Upper lobe of right lung (tissue), 1 donor: ENCODE measurements at regions not wholly inside any gene's neighbourhood (a gene's known extent, or its start where the extent isn't known, plus 50 kb on each side); places are given as distances from the start of the nearest gene placed in this dataset.

Experiments
- ATAC-seq: fragments of 200-7000 bp; cut with Tn5 transposase; one replicate; pipeline ENCODE4 v1.9.1; 2020; ENCODE audit warnings: mild to moderate bottlenecking, moderate library complexity
- DNase-seq: peaks from one replicate; pipeline ENCODE4 v3.0.0-alpha.2; 2020
- H3K27ac ChIP-seq: fragments of 200-600 bp; one replicate; pipeline ENCODE4 v1.8.0; 2022
- H3K27me3 ChIP-seq: fragments of 200-600 bp; one replicate; pipeline ENCODE4 v1.8.0; 2022; ENCODE audit warnings: mild to moderate bottlenecking
- H3K36me3 ChIP-seq: fragments of 200-600 bp; one replicate; pipeline ENCODE4 v1.8.0; 2022
- H3K4me1 ChIP-seq: fragments of 200-600 bp; one replicate; pipeline ENCODE4 v1.8.0; 2022
- H3K4me3 ChIP-seq: fragments of 200-600 bp; one replicate; pipeline ENCODE4 v1.8.0; 2022; ENCODE audit warnings: mild to moderate bottlenecking
- H3K9me3 ChIP-seq: fragments of 200-600 bp; one replicate; pipeline ENCODE4 v1.8.0; 2022
- CTCF ChIP-seq: fragments of 200-600 bp; IDR thresholded peaks from one replicate; pipeline ENCODE4 v1.8.0; 2022; ENCODE audit warnings: antibody characterized with exemption
- intact Hi-C: fragments of 100-400 bp; cut with DNase I; formaldehyde crosslinking; loops from one replicate; pipeline ENCODE4 v1.11.0; 2022
- donor health status: DM: no; HTN: yes; CAD: no; lungs with severe emphysema.

- Histone ChIP-seq H3K27me3 (no peaks in the 10 kb centered on the region), H3K36me3 (no peaks in the 10 kb centered on the region), H3K4me1 (no peaks in the 10 kb centered on the region), H3K27ac (no peak overlapping the region), H3K9me3 (no peaks in the 10 kb centered on the region), H3K4me3 (no peak overlapping the region)
- TF ChIP-seq CTCF = no peak
- DNase-seq (no peak), ATAC-seq (no peak)
- intact Hi-C loops = no loop called here
Measured at GRCh38 chr2:192657362-192657761, 462.6 kb upstream of the TMEFF2 start.

- H3K4me1 ChIP-seq = no peaks in the 10 kb centered on the region
- no peak for ATAC-seq
- H3K27ac ChIP-seq = no peak overlapping the region
- no peak overlapping the region for H3K4me3 ChIP-seq
- intact Hi-C loops = no loop called here
- no peaks in the 10 kb centered on the region for H3K27me3 ChIP-seq
- TF ChIP-seq CTCF = no peak
- H3K36me3 ChIP-seq = no peaks in the 10 kb centered on the region
- no peaks in the 10 kb centered on the region for H3K9me3 ChIP-seq
- no peak for DNase-seq
Measured at GRCh38 chr2:192655916-192656315, 461.2 kb upstream of the TMEFF2 start.

GRCh38 chr2:192645811-192646598 is 451.3 kb upstream of the TMEFF2 start:
- intact Hi-C loops = no loop called here
- Histone ChIP-seq H3K9me3 (no peaks in the 10 kb centered on the region), H3K4me3 (no peak overlapping the region), H3K27ac (no peak overlapping the region), H3K36me3 (no peaks in the 10 kb centered on the region), H3K27me3 (no peaks in the 10 kb centered on the region), H3K4me1 (no peaks in the 10 kb centered on the region)
- no peak for DNase-seq
- peak; percentile 23 for ATAC-seq
- no peak for TF ChIP-seq CTCF

GRCh38 chr2:192634557-192634956 is 439.8 kb upstream of the TMEFF2 start:
- ATAC-seq (no peak), DNase-seq (no peak)
- no peaks in the 10 kb centered on the region for H3K27me3 ChIP-seq
- TF ChIP-seq CTCF = no peak
- no peaks in the 10 kb centered on the region for H3K9me3 ChIP-seq
- intact Hi-C loops = no loop called here
- no peak overlapping the region for H3K27ac ChIP-seq
- H3K4me3 ChIP-seq = no peak overlapping the region
- no peaks in the 10 kb centered on the region for H3K36me3 ChIP-seq
- no peaks in the 10 kb centered on the region for H3K4me1 ChIP-seq

GRCh38 chr2:192628017-192628416 is 433.3 kb upstream of the TMEFF2 start:
- no peaks in the 10 kb centered on the region for H3K9me3 ChIP-seq
- no peaks in the 10 kb centered on the region for H3K36me3 ChIP-seq
- no peak overlapping the region for H3K27ac ChIP-seq
- H3K4me3 ChIP-seq = no peak overlapping the region
- no peak for TF ChIP-seq CTCF
- no peaks in the 10 kb centered on the region for H3K4me1 ChIP-seq
- no peak for DNase-seq
- no peaks in the 10 kb centered on the region for H3K27me3 ChIP-seq
- ATAC-seq = no peak
- intact Hi-C loops = no loop called here

- no peaks in the 10 kb centered on the region for H3K36me3 ChIP-seq
- DNase-seq = no peak
- TF ChIP-seq CTCF = no peak
- intact Hi-C loops = no loop called here
- H3K27me3 ChIP-seq = no peaks in the 10 kb centered on the region
- no peak for ATAC-seq
- H3K4me1 ChIP-seq = no peaks in the 10 kb centered on the region
- H3K4me3 ChIP-seq = no peak overlapping the region
- no peaks in the 10 kb centered on the region for H3K9me3 ChIP-seq
- no peak overlapping the region for H3K27ac ChIP-seq
Measured at GRCh38 chr2:192615105-192615504, 420.4 kb upstream of the TMEFF2 start.
